Middle frontal gyrus (tissue), 1 donor: ENCODE measurements at regions not wholly inside any gene's neighbourhood (a gene's known extent, or its start where the extent isn't known, plus 50 kb on each side); places are given as distances from the start of the nearest gene placed in this dataset.
A peak's percentile ranks its signal among the peaks of the same experiment; 100 is the strongest.
"Not testable (repeated sequence)": the region's sequence is repeated elsewhere in the genome, so short reads cannot be mapped to it uniquely, and the experiment has no call there.

Experiments
- DNase-seq: peaks from one replicate; pipeline ENCODE4 v3.0.0-alpha.2; 2015; ENCODE audit warnings: low spot score; ENCODE audit errors: extremely low spot score

- no peak for DNase-seq
Observed at GRCh38 chr12:129959889-129960288, 56.1 kb upstream of the TMEM132D start.

DNA sequence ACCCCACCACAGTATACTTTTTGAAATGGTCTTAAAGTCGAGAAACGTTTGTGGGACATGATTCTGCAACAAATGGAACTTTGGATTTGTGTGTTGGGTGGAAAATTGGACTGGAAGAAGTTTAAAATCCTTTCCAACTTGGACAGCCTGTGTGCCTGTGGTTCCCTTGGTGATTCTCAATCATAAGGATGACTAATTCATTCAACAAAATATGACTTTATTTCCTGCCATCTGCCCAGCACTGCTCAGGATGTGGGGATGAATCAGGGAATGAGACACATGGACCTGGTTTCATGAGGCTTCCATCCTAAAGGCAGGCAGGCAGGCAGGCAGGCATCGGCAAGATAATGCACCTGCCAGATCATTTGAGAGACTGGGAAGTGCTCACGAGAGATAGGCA, 57.3 kb upstream of the TMEM132D start:
- no peak for DNase-seq

DNA sequence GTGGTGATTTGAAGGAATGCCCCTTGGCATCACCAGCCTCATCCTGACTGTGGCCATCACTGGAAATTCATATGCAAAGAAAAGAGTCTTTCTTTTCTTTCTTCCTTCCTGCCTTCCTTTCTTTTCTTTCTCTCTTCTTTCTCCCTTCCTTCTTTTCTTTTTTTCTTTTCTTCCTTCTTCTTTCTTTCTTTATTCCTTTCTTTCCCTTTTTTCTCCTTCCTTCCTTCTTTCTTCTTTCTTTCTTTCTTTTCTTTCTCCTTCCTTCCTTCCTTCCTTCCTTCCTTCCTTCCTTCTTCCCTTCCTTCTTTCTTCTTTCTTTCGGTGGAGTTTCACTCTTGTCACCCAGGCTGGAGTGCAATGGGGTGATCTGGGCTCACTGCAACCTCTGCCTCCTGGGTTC, 58.0 kb upstream of the TMEM132D start:
- DNase-seq: no peak

GRCh38 chr12:129964300-129964699, 60.5 kb upstream of the TMEM132D start:
- no peak for DNase-seq

- no peak for DNase-seq
Observed at GRCh38 chr12:129964826-129965457, 61.1 kb upstream of the TMEM132D start.

DNA sequence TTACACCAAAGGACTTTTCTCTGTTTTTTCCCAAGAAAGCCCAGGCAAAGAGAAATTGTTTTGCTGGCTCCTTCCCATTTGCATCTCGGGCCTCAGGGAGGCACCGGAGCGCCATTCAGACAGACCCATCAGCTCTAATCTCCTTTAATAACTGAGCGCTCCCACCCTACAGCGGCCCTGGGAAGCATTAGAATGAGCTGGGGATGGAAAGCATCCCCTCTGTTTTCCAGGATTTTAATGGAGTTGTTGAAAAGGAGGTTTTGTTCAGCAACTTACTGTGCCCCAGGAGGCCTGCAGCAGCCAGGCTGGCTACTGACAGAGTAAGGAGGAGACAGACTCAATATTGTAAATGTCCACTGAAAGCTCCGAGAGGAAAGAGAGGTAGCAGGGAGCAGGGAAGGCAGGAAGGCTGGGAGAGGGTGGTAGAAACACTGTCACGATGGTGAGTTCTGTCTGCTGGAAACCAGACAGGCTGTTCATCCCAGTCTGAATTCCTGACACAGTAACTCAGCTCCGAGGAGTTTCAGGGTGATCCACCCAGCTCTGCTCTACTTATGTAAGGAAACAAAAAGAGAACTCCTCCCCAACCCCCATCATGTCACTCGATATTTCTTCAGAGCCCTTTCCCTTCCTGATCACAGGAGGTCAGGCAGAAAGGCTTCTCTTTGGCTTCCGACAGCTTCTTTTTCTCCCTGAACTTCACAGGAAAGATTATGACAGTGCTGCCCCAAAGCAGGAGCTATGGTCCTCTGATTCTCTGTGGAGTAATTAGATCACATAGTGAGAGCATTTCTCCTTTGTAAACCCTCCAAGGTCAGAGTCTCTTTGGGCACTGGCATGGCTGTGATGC, 62.5 kb upstream of the TMEM132D start:
- DNase-seq: no peak

- DNase-seq: peak; percentile 66
Observed at GRCh38 chr12:129971721-129972120, 67.9 kb upstream of the TMEM132D start.

- DNase-seq: peak; percentile 33
Observed at GRCh38 chr12:129973236-129973961, 69.6 kb upstream of the TMEM132D start.

DNA sequence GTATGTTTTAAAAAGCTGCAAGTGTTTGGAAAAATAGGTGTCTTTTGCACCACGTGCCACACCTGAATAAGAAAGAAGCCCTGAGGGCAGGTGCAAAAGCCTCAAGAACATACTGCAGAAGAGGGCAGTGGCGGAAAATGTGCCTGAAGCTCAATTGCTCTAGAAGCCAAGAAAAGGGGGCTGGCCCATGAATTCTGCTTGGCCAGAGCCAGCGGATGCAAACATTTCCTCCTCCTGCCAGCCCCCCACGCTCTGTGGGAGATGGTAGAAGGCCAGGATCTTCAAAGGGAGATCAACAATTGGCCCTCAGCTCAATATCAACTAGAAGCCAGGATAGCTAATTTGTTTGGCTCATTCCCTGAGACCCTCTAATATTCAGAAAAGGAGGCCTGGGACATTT, 80.3 kb upstream of the TMEM132D start:
- DNase-seq: no peak

- DNase-seq: no peak
Observed at GRCh38 chr12:129987841-129988240, 84.0 kb upstream of the TMEM132D start.

DNA sequence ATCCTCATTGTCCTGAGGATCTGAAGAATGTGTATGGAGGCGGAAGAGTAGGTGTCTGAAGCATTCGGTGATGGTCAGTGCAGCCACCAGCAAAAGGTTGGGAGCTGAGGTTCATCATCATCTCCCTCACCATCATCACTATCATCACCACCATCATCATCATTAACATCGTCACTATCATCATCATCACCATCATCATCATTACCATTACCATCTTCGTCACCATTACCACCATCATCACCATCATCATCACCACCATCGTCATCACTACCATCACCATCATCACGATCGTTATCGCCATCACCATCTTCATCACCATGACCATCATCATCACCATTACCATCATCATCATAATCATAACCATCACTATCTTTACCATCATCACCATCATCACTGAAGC, 90.8 kb upstream of the TMEM132D start:
- no peak for DNase-seq

DNA sequence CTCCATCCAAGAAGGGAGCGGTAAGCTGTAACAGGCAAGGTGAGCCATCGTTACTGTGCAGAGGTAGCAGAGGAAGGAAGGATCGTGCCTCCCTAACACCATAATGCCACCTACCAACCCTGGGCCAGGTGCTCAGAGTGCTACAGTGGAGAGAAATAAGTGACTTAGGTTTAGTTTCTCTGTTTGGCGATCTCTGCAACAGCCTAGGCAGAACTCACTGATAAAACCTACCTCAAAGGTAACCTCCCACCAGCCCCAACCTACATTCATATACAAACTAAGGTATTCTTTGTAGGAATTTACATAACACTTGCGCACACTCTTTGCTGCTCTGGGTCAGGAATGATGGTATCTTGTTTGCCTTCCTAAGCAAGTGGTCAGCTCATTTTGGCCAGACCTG, 93.4 kb upstream of the TMEM132D start:
- no peak for DNase-seq

- DNase-seq: not testable (repeated sequence)
Observed at GRCh38 chr12:130004310-130004877, 100.6 kb upstream of the TMEM132D start.

DNA sequence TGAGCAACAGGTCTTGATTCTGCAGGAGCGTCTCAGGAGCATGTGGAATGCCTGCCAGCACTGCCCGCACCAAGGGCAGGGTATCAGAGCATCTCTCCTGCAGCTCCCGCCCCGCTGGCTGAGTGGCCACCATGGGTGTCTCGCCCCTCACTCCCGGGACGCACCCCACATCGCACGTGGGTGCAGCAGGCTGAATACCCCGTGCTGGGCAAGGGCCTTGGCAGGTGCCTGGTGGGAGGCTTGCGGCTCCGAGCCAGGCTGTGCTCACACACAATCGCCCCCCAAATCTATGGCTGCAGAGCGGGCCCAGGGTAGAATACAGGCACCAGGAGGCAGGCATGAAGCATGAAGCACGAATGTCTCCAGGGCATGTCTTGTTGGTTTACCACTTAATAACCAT, 103.9 kb upstream of the TMEM132D start:
- no peak for DNase-seq

DNA sequence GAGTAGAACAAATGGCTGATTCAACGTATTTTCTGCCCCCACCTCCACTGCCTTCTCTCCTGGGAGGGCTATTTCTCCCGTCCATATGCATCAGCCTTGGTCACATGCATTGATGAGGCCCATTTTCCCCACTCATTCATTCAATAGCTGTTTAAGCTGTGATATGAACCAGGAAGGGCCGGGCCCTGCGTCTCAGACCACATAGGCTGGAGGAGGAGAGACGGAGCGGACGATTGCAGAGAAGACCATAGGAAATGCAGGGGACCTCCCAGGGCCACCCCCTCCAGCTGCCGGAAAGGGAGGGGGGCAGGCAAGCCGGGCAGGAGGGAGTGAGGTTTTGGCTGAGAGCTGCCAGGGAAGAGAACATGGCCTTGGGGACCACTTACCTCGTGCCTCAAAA, 104.4 kb upstream of the TMEM132D start:
- no peak for DNase-seq

GRCh38 chr12:130009961-130010360, 106.1 kb upstream of the TMEM132D start:
- DNase-seq: no peak

- DNase-seq: no peak
Observed at GRCh38 chr12:130011611-130012385, 108.0 kb upstream of the TMEM132D start.

DNA sequence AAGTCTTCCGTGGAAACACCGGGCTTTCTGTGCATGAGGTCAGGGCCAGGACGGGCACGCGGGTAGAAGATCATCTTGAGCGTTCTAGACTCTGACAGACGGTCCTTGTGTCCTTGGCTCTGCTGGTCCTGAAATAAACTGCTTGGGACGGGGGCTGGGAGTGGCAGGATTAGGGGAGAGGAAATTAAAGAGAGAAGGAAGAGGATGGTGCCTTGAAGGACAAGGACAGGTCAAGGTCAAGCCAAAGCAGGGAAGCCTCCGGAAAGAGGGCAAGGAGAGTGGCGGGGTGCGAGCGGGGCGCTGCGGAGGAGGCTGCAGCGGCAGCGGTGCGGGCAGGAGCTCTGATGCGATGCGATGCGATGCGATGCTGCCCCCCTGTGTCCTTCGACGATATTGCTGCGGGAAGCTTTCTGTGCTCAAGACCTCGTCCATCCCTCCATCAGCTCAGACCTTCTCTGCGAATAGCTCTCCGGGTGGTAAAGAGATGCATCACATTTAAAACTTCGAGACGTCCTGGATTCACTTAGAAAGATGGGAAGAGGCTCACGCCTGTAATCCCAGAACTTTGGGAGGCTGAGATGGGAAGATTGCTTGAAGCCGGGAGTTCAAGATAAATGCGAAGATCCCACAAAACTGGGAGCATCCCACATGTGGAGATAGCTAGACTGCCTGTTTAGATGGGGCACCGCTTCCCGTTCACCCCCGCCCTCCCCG, 110.1 kb upstream of the TMEM132D start:
- DNase-seq: peak; percentile 83

DNA sequence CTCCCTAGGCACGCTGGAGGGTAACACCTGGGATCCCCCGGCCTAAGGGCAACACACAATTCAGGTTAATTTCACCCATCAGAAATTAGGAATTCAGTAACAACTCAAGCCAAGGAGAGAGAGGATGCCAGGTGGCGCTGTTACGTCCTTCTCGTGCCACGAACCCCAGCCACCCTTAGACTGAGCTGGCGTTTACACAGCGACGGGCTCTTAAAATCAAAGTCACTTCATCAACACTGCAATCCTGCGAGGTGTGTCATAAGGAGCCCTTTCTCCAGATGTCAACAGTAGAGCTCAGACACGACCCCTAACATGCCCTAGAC, 110.6 kb upstream of the TMEM132D start:
- DNase-seq: no peak

- DNase-seq: no peak
Observed at GRCh38 chr12:130016194-130016593, 112.4 kb upstream of the TMEM132D start.

DNA sequence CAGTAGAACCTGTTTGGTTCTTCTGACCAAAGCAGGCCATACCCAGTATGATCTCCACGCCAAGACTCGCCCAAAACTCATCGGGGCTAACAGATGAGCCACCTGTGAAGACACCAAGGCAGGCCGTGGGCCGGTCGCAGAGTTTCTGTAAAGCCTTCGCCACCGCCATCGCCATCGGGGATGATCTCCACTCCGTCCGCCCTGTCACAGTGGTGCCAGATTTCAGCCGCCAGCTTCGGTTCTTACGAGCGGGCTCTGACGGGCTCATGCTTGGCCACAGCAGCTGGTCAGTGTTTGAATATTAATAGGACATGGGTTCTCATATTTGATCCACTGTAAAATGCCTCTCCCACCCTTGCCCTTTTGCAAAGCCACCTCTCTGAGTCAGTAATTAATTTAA, 113.2 kb upstream of the TMEM132D start:
- no peak for DNase-seq
